Activated CD4-positive, alpha-beta T cell treated with anti-CD3 and anti-CD28 coated beads, Interleukin-2, amount 50 U/mL, for 4 hours (primary cell): ENCODE measurements at regions not wholly inside any gene's neighbourhood (a gene's known extent, or its start where the extent isn't known, plus 50 kb on each side); places are given as distances from the start of the nearest gene placed in this dataset.

ENCODE experiments used
- DNase-seq, 2 experiments: peaks; one replicate each; pipeline ENCODE4 v3.0.0-alpha.2; 2020

GRCh38 chr15:39471785-39472574, 108.9 kb upstream of the THBS1 start:
- DNase-seq: no peak

- DNase-seq: no peak
Observed at GRCh38 chr15:39472621-39473297, 108.1 kb upstream of the THBS1 start.

GRCh38 chr15:39473298-39473947, 107.5 kb upstream of the THBS1 start:
- no peak for DNase-seq

GRCh38 chr15:39474657-39475056, 106.2 kb upstream of the THBS1 start:
- DNase-seq: no peak

- no peak for DNase-seq
Observed at GRCh38 chr15:39478996-39479395, 101.9 kb upstream of the THBS1 start.

GRCh38 chr15:39479911-39480310, 101.0 kb upstream of the THBS1 start:
- DNase-seq: no peak

- DNase-seq: no peak
Observed at GRCh38 chr15:39482459-39482858, 98.4 kb upstream of the THBS1 start.

GRCh38 chr15:39486621-39487457, 94.0 kb upstream of the THBS1 start:
- DNase-seq: no peak

GRCh38 chr15:39487458-39487735, 93.5 kb upstream of the THBS1 start:
- no peak for DNase-seq

- no peak for DNase-seq
Observed at GRCh38 chr15:39488516-39488915, 92.4 kb upstream of the THBS1 start.

GRCh38 chr15:39488961-39489360, 91.9 kb upstream of the THBS1 start:
- DNase-seq: no peak

- no peak for DNase-seq
Observed at GRCh38 chr15:39491115-39491885, 89.6 kb upstream of the THBS1 start.

- DNase-seq: no peak
Observed at GRCh38 chr15:39491886-39492490, 88.9 kb upstream of the THBS1 start.

- no peak for DNase-seq
Observed at GRCh38 chr15:39493424-39494067, 87.3 kb upstream of the THBS1 start.

GRCh38 chr15:39494462-39494861, 86.4 kb upstream of the THBS1 start:
- no peak for DNase-seq

- no peak for DNase-seq
Observed at GRCh38 chr15:39495871-39496840, 84.7 kb upstream of the THBS1 start.

- DNase-seq: no peak
Observed at GRCh38 chr15:39497016-39497758, 83.7 kb upstream of the THBS1 start.

GRCh38 chr15:39497759-39498565, 82.9 kb upstream of the THBS1 start:
- DNase-seq: no peak

- DNase-seq: no peak
Observed at GRCh38 chr15:39498629-39499028, 82.2 kb upstream of the THBS1 start.
